Effector memory CD4-positive, alpha-beta T cell (primary cell): ENCODE measurements at regions not wholly inside any gene's neighbourhood (a gene's known extent, or its start where the extent isn't known, plus 50 kb on each side); places are given as distances from the start of the nearest gene placed in this dataset.

Experiments
- DNase-seq, 3 donors: peaks; one replicate each; pipeline ENCODE4 v3.0.0-alpha.2; 2020
- H3K27ac ChIP-seq: 2 replicates; pipeline ENCODE4 v1.7.0; 2013; ENCODE audit warnings: mild to moderate bottlenecking, low read length, moderate library complexity; ENCODE audit not compliant: insufficient read depth, poor library complexity, severe bottlenecking
- H3K27me3 ChIP-seq: replicated peaks from 2 replicates; pipeline ENCODE4 v1.7.0; 2013; ENCODE audit warnings: mild to moderate bottlenecking, low read length; ENCODE audit not compliant: insufficient read depth, control insufficient read depth, poor library complexity, severe bottlenecking
- H3K36me3 ChIP-seq: 2 replicates; pipeline ENCODE4 v1.7.0; 2013; ENCODE audit warnings: mild to moderate bottlenecking, low read length, moderate library complexity; ENCODE audit not compliant: control insufficient read depth, insufficient read depth
- H3K4me1 ChIP-seq: 2 replicates; pipeline ENCODE4 v1.7.0; 2013; ENCODE audit warnings: low read length, mild to moderate bottlenecking; ENCODE audit not compliant: control insufficient read depth, insufficient read depth, poor library complexity, severe bottlenecking
- H3K4me3 ChIP-seq: 2 replicates; pipeline ENCODE4 v1.7.0; 2013; ENCODE audit warnings: low read length, low read depth, mild to moderate bottlenecking; ENCODE audit not compliant: insufficient read depth, poor library complexity, severe bottlenecking
- H3K9me3 ChIP-seq: 2 replicates; pipeline ENCODE4 v1.7.0; 2013; ENCODE audit warnings: mild to moderate bottlenecking, low read length, moderate library complexity; ENCODE audit not compliant: control insufficient read depth

GRCh38 chr21:24658026-24658425 lies 949.3 kb downstream of the MRPL39 start:
- Histone ChIP-seq H3K36me3 (no peaks in the 10 kb centered on the region), H3K27ac (no peak overlapping the region), H3K4me3 (no peak overlapping the region), H3K9me3 (no peaks in the 10 kb centered on the region), H3K4me1 (no peaks in the 10 kb centered on the region), H3K27me3 (no peaks in the 10 kb centered on the region)
- DNase-seq: no peak

GRCh38 chr21:24649691-24650090 lies 957.6 kb downstream of the MRPL39 start:
- no peak for DNase-seq
- H3K4me3 ChIP-seq: no peak overlapping the region
- H3K9me3 ChIP-seq: no peaks in the 10 kb centered on the region
- H3K36me3 ChIP-seq: no peaks in the 10 kb centered on the region
- no peaks in the 10 kb centered on the region for H3K4me1 ChIP-seq
- no peaks in the 10 kb centered on the region for H3K27me3 ChIP-seq
- H3K27ac ChIP-seq: no peak overlapping the region

- Histone ChIP-seq H3K4me3 (no peak overlapping the region), H3K27ac (no peak overlapping the region), H3K4me1 (no peaks in the 10 kb centered on the region), H3K27me3 (no peaks in the 10 kb centered on the region), H3K36me3 (no peaks in the 10 kb centered on the region), H3K9me3 (no peaks in the 10 kb centered on the region)
- no peak for DNase-seq
Measured at GRCh38 chr21:24636696-24637095, 970.6 kb downstream of the MRPL39 start.

- DNase-seq: no peak
- Histone ChIP-seq H3K4me1 (no peaks in the 10 kb centered on the region), H3K27me3 (no peaks in the 10 kb centered on the region), H3K27ac (no peak overlapping the region), H3K36me3 (no peaks in the 10 kb centered on the region), H3K9me3 (no peaks in the 10 kb centered on the region), H3K4me3 (no peak overlapping the region)
Measured at GRCh38 chr21:24634749-24635148, 972.5 kb downstream of the MRPL39 start.

GRCh38 chr21:24628536-24628935 lies 978.7 kb downstream of the MRPL39 start:
- Histone ChIP-seq H3K4me3 (no peak overlapping the region), H3K9me3 (no peaks in the 10 kb centered on the region), H3K4me1 (no peaks in the 10 kb centered on the region), H3K27ac (no peak overlapping the region), H3K36me3 (no peaks in the 10 kb centered on the region), H3K27me3 (no peaks in the 10 kb centered on the region)
- DNase-seq: no peak

GRCh38 chr21:24628046-24628445 lies 979.2 kb downstream of the MRPL39 start:
- Histone ChIP-seq H3K27me3 (no peaks in the 10 kb centered on the region), H3K36me3 (no peaks in the 10 kb centered on the region), H3K4me1 (no peaks in the 10 kb centered on the region), H3K27ac (no peak overlapping the region), H3K9me3 (no peaks in the 10 kb centered on the region), H3K4me3 (no peak overlapping the region)
- DNase-seq: no peak

GRCh38 chr21:24617819-24618218 lies 989.5 kb downstream of the MRPL39 start:
- Histone ChIP-seq H3K4me1 (no peaks in the 10 kb centered on the region), H3K4me3 (no peak overlapping the region), H3K27me3 (no peaks in the 10 kb centered on the region), H3K9me3 (no peaks in the 10 kb centered on the region), H3K27ac (no peak overlapping the region), H3K36me3 (no peaks in the 10 kb centered on the region)
- DNase-seq: no peak

GRCh38 chr21:24594082-24594481 lies 1013.2 kb downstream of the MRPL39 start:
- Histone ChIP-seq H3K4me1 (no peaks in the 10 kb centered on the region), H3K9me3 (no peaks in the 10 kb centered on the region), H3K27ac (no peak overlapping the region), H3K36me3 (no peaks in the 10 kb centered on the region), H3K4me3 (no peak overlapping the region), H3K27me3 (no peaks in the 10 kb centered on the region)
- DNase-seq: no peak

- no peaks in the 10 kb centered on the region for H3K9me3 ChIP-seq
- H3K27ac ChIP-seq: no peak overlapping the region
- no peak for DNase-seq
- no peaks in the 10 kb centered on the region for H3K4me1 ChIP-seq
- H3K36me3 ChIP-seq: no peaks in the 10 kb centered on the region
- H3K27me3 ChIP-seq: no peaks in the 10 kb centered on the region
- no peak overlapping the region for H3K4me3 ChIP-seq
Measured at GRCh38 chr21:24590261-24590660, 1017.0 kb downstream of the MRPL39 start.

GRCh38 chr21:24583473-24583872 lies 1023.8 kb downstream of the MRPL39 start:
- Histone ChIP-seq H3K36me3 (no peaks in the 10 kb centered on the region), H3K4me3 (no peak overlapping the region), H3K9me3 (no peaks in the 10 kb centered on the region), H3K4me1 (no peaks in the 10 kb centered on the region), H3K27ac (no peak overlapping the region), H3K27me3 (no peaks in the 10 kb centered on the region)
- no peak for DNase-seq

GRCh38 chr21:24577301-24577700 lies 1030.0 kb downstream of the MRPL39 start:
- H3K9me3 ChIP-seq: no peaks in the 10 kb centered on the region
- H3K4me3 ChIP-seq: no peak overlapping the region
- no peak for DNase-seq
- H3K27ac ChIP-seq: no peak overlapping the region
- no peaks in the 10 kb centered on the region for H3K36me3 ChIP-seq
- H3K4me1 ChIP-seq: no peaks in the 10 kb centered on the region
- H3K27me3 ChIP-seq: no peaks in the 10 kb centered on the region
